Epithelial cell of prostate (primary cell): ENCODE measurements at regions not wholly inside any gene's neighbourhood (a gene's known extent, or its start where the extent isn't known, plus 50 kb on each side); places are given as distances from the start of the nearest gene placed in this dataset.

ENCODE experiments used
- DNase-seq: peaks from one replicate; pipeline ENCODE4 v3.0.0-alpha.2; 2011; ENCODE audit warnings: low read depth, low spot score
- H3K27ac ChIP-seq: fragments of 450-650 bp; 2 replicates; pipeline ENCODE4 v1.5.1; 2017; ENCODE audit warnings: mild to moderate bottlenecking

GRCh38 chr15:39127151-39127790 lies 453.6 kb upstream of the THBS1 start:
- DNase-seq, result no peak

GRCh38 chr15:39127925-39128617 lies 452.8 kb upstream of the THBS1 start:
- peak overlapping the region; percentile 76 for H3K27ac ChIP-seq
- peak; percentile 73 for DNase-seq

More at GRCh38 chr15:39127151-39127790, 453.6 kb upstream of the THBS1 start:
- peak overlapping the region; percentile 76 for H3K27ac ChIP-seq

GRCh38 chr15:39128746-39129145 lies 452.1 kb upstream of the THBS1 start:
- H3K27ac ChIP-seq, result peak overlapping the region; percentile 76
- DNase-seq, result no peak

- H3K27ac ChIP-seq, result no peak overlapping the region
- no peak for DNase-seq
Measured at GRCh38 chr15:39130556-39131379, 450.1 kb upstream of the THBS1 start.

- DNase-seq, result no peak
Measured at GRCh38 chr15:39131609-39132008, 449.3 kb upstream of the THBS1 start.

GRCh38 chr15:39132070-39132469 lies 448.8 kb upstream of the THBS1 start:
- DNase-seq, result no peak
- no peak overlapping the region for H3K27ac ChIP-seq

More at GRCh38 chr15:39131609-39132008, 449.3 kb upstream of the THBS1 start:
- H3K27ac ChIP-seq, result no peak overlapping the region

- H3K27ac ChIP-seq, result no peak overlapping the region
- DNase-seq, result no peak
Measured at GRCh38 chr15:39132954-39133600, 447.8 kb upstream of the THBS1 start.

- H3K27ac ChIP-seq, result no peak overlapping the region
- no peak for DNase-seq
Measured at GRCh38 chr15:39134282-39134681, 446.6 kb upstream of the THBS1 start.

- no peak overlapping the region for H3K27ac ChIP-seq
- DNase-seq, result no peak
Measured at GRCh38 chr15:39135989-39136388, 444.9 kb upstream of the THBS1 start.

- peak overlapping the region; percentile 2 for H3K27ac ChIP-seq
- DNase-seq, result no peak
Measured at GRCh38 chr15:39139431-39140059, 441.3 kb upstream of the THBS1 start.

GRCh38 chr15:39140060-39140604 lies 440.7 kb upstream of the THBS1 start:
- H3K27ac ChIP-seq, result peak overlapping the region; percentile 2
- DNase-seq, result no peak

- no peak overlapping the region for H3K27ac ChIP-seq
- DNase-seq, result no peak
Measured at GRCh38 chr15:39142500-39142899, 438.4 kb upstream of the THBS1 start.

GRCh38 chr15:39143479-39143878 lies 437.4 kb upstream of the THBS1 start:
- DNase-seq, result no peak
- no peak overlapping the region for H3K27ac ChIP-seq

GRCh38 chr15:39144051-39144450 lies 436.8 kb upstream of the THBS1 start:
- DNase-seq, result no peak
- H3K27ac ChIP-seq, result no peak overlapping the region

- DNase-seq, result no peak
- no peak overlapping the region for H3K27ac ChIP-seq
Measured at GRCh38 chr15:39144613-39145499, 436.0 kb upstream of the THBS1 start.

- DNase-seq, result no peak
- no peak overlapping the region for H3K27ac ChIP-seq
Measured at GRCh38 chr15:39145854-39146625, 434.8 kb upstream of the THBS1 start.

GRCh38 chr15:39149636-39150150 lies 431.2 kb upstream of the THBS1 start:
- H3K27ac ChIP-seq, result no peak overlapping the region
- no peak for DNase-seq

GRCh38 chr15:39151545-39151944 lies 429.3 kb upstream of the THBS1 start:
- H3K27ac ChIP-seq, result no peak overlapping the region
- DNase-seq, result no peak
